SU-DHL-6 (cell line): ENCODE measurements at regions not wholly inside any gene's neighbourhood (a gene's known extent, or its start where the extent isn't known, plus 50 kb on each side); places are given as distances from the start of the nearest gene placed in this dataset.

Experiments used
- H2AFZ ChIP-seq: fragments of 200-600 bp; sonication (generic); 2 replicates; pipeline ENCODE4 v1.6.1; 2014; ENCODE audit warnings: low read depth, mild to moderate bottlenecking, moderate library complexity, mixed read lengths, antibody characterized with exemption, low read length; ENCODE audit not compliant: severe bottlenecking
- H3F3A ChIP-seq: fragments of 200-600 bp; shearing (Covaris generic); 2 replicates; pipeline ENCODE4 v1.6.0; 2016; ENCODE audit warnings: antibody characterized with exemption, mild to moderate bottlenecking; ENCODE audit not compliant: insufficient read depth
- H3K27ac ChIP-seq: fragments of 200-600 bp; sonication (generic); 2 replicates; pipeline ENCODE4 v1.5.1; 2016; ENCODE audit warnings: low read depth, mild to moderate bottlenecking, low read length, moderate library complexity, mixed read lengths
- H3K27me3 ChIP-seq: fragments of 200-600 bp; sonication (generic), shearing (Covaris generic); 2 replicates; pipeline ENCODE4 v1.6.0; 2014; ENCODE audit warnings: mild to moderate bottlenecking, low read length
- H3K36me3 ChIP-seq: fragments of 200-600 bp; sonication (generic); 2 replicates; pipeline ENCODE4 v1.6.1; 2014; ENCODE audit warnings: mild to moderate bottlenecking, low read length, mixed read lengths
- H3K4me2 ChIP-seq: fragments of 300-600, 200-600 bp; shearing (Covaris generic), sonication (generic); 2 replicates; pipeline ENCODE4 v1.6.0; 2014; ENCODE audit warnings: low read length, low read depth, mild to moderate bottlenecking; ENCODE audit not compliant: poor library complexity, severe bottlenecking
- H3K4me3 ChIP-seq: fragments of 200-600 bp; sonication (generic); 2 replicates; pipeline ENCODE4 v1.5.1; 2014; ENCODE audit warnings: antibody characterized with exemption, low read length, mild to moderate bottlenecking, mixed read lengths; ENCODE audit not compliant: insufficient read depth, poor library complexity, severe bottlenecking
- H3K79me2 ChIP-seq: fragments of 200-600 bp; sonication (generic); 2 replicates; pipeline ENCODE4 v1.6.1; 2014; ENCODE audit warnings: mild to moderate bottlenecking, low read length, moderate library complexity; ENCODE audit not compliant: insufficient read depth
- H3K9ac ChIP-seq: fragments of 200-600 bp; sonication (generic); 2 replicates; pipeline ENCODE4 v1.7.0; 2014; ENCODE audit warnings: mild to moderate bottlenecking, low read length
- H3K9me2 ChIP-seq: fragments of 200-600 bp; sonication (generic); replicated peaks from 2 replicates; pipeline ENCODE4 v1.6.1; 2014; ENCODE audit warnings: low read length; ENCODE audit not compliant: insufficient read depth
- H3K9me3 ChIP-seq: fragments of 200-600 bp; sonication (generic); 2 replicates; pipeline ENCODE4 v1.6.1; 2014; ENCODE audit warnings: low read length, mixed read lengths; ENCODE audit not compliant: insufficient read depth
- H4K20me1 ChIP-seq: fragments of 200-600 bp; sonication (generic); 2 replicates; pipeline ENCODE4 v1.6.1; 2014; ENCODE audit warnings: low read depth, mild to moderate bottlenecking, antibody characterized with exemption, low read length, moderate library complexity, mixed read lengths
- EZH2phosphoT487 ChIP-seq: fragments of 200-600 bp; sonication (generic), shearing (Covaris generic); conservative IDR thresholded peaks from 2 replicates; pipeline ENCODE4 v1.6.1; 2018; ENCODE audit warnings: mild to moderate bottlenecking, antibody characterized with exemption, low read length, moderate library complexity, mixed read lengths
- TF ChIP-seq, protein P1 (sequence below): fragments of 200-600 bp; sonication (generic); IDR thresholded peaks from one replicate; pipeline ENCODE4 v1.5.1; 2017; ENCODE audit warnings: antibody characterized with exemption, mild to moderate bottlenecking, low read length, moderate library complexity; ENCODE audit not compliant: insufficient read depth, poor library complexity, severe bottlenecking

GRCh38 chr18:68548904-68549870, 165.7 kb downstream of the TMX3 start:
- Histone ChIP-seq H3K4me2 (no peak overlapping the region), H3K27ac (no peak overlapping the region), H3K4me3 (no peak overlapping the region), H3K9me2 (no peaks in the 10 kb centered on the region), H3K9ac (no peak overlapping the region), H3F3A (no peaks in the 10 kb centered on the region), H3K27me3 (no peaks in the 10 kb centered on the region), H3K36me3 (no peaks in the 10 kb centered on the region), H3K9me3 (no peaks in the 10 kb centered on the region), H3K79me2 (no peaks in the 10 kb centered on the region), H2AFZ (no peak overlapping the region), H4K20me1 (no peaks in the 10 kb centered on the region)
- TF ChIP-seq, protein P1, sequence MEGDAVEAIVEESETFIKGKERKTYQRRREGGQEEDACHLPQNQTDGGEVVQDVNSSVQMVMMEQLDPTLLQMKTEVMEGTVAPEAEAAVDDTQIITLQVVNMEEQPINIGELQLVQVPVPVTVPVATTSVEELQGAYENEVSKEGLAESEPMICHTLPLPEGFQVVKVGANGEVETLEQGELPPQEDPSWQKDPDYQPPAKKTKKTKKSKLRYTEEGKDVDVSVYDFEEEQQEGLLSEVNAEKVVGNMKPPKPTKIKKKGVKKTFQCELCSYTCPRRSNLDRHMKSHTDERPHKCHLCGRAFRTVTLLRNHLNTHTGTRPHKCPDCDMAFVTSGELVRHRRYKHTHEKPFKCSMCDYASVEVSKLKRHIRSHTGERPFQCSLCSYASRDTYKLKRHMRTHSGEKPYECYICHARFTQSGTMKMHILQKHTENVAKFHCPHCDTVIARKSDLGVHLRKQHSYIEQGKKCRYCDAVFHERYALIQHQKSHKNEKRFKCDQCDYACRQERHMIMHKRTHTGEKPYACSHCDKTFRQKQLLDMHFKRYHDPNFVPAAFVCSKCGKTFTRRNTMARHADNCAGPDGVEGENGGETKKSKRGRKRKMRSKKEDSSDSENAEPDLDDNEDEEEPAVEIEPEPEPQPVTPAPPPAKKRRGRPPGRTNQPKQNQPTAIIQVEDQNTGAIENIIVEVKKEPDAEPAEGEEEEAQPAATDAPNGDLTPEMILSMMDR: no peak
- TF ChIP-seq EZH2phosphoT487: no peak

DNA sequence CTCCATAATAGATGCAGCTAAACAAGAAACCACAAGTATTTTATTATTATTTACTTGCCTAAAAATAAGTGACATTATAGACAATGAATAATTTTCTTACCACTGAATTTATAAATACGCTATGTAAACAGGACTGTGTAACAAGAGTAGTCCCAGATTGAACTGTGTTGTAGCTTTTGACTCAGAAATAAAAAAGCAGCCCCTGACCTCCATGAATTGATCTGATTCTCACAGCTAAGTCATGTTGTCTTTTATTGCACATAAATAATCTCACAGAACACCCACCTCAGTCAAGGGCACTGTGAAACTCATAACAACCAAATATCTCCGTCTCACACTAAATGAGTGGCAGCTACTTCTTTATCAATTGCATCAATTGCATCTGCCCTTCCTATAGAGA, 171.6 kb downstream of the TMX3 start:
- Histone ChIP-seq H3K4me3 (no peak overlapping the region), H3K27ac (no peak overlapping the region), H3K9me3 (no peaks in the 10 kb centered on the region), H3K27me3 (no peaks in the 10 kb centered on the region), H4K20me1 (no peaks in the 10 kb centered on the region), H3F3A (no peaks in the 10 kb centered on the region), H2AFZ (no peak overlapping the region), H3K4me2 (no peak overlapping the region), H3K79me2 (no peaks in the 10 kb centered on the region), H3K9me2 (no peaks in the 10 kb centered on the region), H3K36me3 (no peaks in the 10 kb centered on the region), H3K9ac (no peak overlapping the region)
- TF ChIP-seq, protein P1: no peak
- no peak for TF ChIP-seq EZH2phosphoT487

DNA sequence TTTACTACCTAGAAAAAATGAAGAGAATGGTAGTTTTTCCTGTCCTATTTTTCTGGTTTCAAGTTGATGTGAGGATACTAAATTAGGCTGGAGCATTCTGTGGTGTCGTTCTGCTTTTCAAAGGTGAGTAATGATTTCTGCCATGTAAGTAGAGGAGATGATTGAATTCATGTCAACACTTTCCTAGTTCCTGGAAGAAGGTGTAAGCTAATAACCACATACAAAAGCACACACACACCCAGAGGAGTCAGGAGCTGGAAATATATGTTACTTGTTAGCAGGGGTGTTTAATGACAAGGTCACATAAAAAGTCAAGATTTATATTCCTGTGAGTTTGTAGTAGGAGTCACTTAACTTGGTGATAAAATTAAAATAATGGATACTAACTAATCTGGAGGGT, 172.1 kb downstream of the TMX3 start:
- TF ChIP-seq, protein P1: no peak
- TF ChIP-seq EZH2phosphoT487: no peak
- H3K9ac ChIP-seq: no peak overlapping the region
- no peaks in the 10 kb centered on the region for H3F3A ChIP-seq
- no peaks in the 10 kb centered on the region for H4K20me1 ChIP-seq
- no peak overlapping the region for H3K27ac ChIP-seq
- H3K9me3 ChIP-seq: no peaks in the 10 kb centered on the region
- H3K9me2 ChIP-seq: no peaks in the 10 kb centered on the region
- H3K27me3 ChIP-seq: no peaks in the 10 kb centered on the region
- no peaks in the 10 kb centered on the region for H3K79me2 ChIP-seq
- no peak overlapping the region for H3K4me3 ChIP-seq
- H2AFZ ChIP-seq: no peak overlapping the region
- no peaks in the 10 kb centered on the region for H3K36me3 ChIP-seq
- H3K4me2 ChIP-seq: no peak overlapping the region
